GM03348 (cell line): ENCODE measurements at regions not wholly inside any gene's neighbourhood (a gene's known extent, or its start where the extent isn't known, plus 50 kb on each side); places are given as distances from the start of the nearest gene placed in this dataset.
A peak's percentile ranks its signal among the peaks of the same experiment; 100 is the strongest.

ENCODE experiments used
- DNase-seq: peaks from one replicate; pipeline ENCODE4 v3.0.0; 2012; ENCODE audit warnings: low spot score

DNA sequence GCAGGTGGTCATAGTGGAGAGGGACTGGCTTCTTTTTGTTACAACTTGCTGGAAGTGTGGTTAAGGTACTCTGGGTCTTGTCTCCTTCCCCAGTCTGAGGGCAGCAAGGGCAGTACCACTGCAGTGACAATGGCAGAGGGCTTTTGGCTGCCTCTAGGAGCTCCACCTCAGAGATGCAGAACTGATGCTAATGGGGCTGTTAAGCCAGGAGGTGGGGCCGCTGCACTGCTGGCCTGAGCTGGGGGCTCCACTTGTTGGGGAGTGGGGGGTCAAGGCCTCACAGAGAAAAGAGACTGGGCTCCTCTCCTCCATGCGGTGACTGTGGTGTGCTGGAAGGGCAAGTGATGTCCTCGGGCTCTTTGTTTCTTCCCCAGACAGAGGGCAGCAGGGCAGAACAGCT is 135.7 kb downstream of the DSEL start:
- DNase-seq = no peak

DNA sequence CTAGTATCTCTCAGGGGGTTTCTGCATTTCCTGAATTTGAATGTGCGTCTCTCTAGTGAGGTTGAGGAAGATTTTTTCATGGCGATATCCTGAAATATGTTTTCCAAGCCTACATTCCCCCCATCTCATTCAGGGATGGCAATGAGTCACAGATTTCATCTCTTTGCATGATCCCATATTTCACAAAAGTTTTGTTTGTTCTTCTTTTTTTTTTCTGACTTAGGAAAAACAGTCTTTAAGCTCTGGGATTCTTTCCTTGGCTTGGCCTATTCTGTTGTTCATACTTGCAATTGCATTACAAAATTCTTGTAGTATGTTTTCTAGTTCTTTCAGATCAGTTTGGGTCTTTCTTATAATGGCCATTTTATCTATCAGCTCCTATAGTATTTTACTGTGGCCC is 136.5 kb downstream of the DSEL start:
- DNase-seq = no peak

DNA sequence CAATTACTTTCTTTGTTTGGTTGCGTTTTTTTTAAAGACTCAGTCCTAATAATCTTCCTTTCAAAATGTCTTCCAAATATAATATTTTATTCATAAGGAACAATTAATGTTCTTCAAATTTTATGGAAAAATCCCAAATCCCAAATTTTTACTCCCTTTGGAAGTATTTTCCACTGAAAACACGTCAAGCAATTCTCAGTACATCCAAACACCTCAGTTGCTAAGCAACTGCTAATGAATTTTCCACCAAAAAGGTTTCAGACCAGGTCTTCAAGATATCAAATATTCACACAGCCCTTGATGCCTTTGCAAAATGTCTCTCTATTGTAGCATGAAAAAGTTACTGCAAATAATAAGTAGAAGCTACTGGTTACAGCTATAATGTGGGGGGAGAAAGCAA is 140.1 kb downstream of the DSEL start:
- no peak for DNase-seq

- no peak for DNase-seq
Measured at GRCh38 chr18:67373636-67374035, 142.9 kb downstream of the DSEL start.

DNA sequence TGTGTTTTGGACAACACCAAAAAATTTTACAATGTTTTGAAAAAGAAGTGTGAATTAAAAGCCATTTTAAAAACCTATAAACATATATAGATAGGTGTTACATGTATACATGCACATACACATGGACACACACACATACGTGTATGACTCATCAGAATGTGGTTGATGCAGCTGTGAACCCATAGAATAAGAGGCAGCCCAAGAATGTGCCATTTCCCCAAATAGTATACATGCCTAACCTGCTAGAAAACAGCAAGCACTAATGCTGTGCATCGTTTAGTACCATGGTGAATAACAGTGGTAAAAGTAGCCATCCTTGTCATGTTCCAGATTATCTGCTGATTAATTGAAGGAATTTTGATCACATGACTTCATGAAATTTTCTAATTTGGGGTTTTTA is 149.0 kb downstream of the DSEL start:
- DNase-seq = no peak

DNA sequence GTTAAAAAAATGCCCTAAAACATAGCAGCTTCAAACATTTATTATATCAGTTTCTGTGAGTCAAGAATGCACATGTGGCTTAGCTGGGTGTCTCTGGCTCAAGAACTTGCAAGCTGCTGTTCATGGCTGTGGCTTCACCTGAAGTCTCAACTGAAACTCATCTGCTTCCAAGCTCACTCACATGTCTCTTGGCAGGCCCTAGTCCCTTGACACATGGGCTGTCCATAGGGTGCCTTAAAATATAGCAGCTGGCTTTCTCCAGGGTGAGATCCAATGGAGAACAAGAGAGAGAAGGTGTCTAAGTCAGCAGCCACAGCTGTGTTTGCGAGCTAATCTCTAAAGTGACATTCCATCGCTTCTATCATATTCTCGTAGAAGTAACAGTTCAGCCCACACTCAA is 152.8 kb downstream of the DSEL start:
- no peak for DNase-seq

DNA sequence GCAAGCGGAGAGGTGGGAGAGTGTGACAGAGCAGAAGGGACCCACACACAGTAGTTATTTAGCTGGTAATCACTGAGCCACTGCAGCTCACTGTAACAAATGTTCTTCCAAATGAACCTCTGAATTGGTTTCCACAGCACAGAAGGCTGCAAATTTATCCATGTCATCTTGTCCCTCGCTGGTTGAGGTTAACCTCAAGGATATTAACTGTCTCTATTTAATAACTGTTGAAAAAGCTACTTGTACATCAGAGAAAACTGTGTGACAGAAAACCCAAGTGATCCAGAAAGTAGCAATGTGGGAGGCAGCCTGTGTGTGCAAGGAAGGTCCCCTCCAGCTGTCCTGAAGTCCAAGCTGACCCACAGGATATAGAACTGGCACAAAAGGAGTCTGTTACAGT is 153.6 kb downstream of the DSEL start:
- DNase-seq = no peak

- DNase-seq = peak; percentile 85
Measured at GRCh38 chr18:67359873-67360838, 156.4 kb downstream of the DSEL start.

DNA sequence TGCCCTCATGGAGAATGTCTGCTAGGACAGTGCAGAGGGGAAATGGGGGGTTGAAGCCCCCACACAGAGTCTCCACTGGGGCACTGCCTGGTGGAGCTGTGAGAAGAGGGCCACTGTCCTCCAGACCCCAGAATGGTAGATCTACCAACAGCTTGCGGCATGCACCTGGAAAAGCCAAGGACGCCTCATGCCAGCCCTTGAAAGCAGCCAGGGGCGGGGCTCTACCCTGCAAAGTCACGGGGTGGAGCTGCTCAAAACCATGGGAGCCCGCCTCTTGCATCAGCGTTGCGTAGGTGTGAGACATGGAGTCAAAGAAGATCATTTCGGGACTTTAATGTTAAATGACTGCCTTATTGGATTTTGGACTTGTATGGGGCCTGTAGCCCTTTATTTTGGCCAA is 157.6 kb downstream of the DSEL start:
- no peak for DNase-seq

DNA sequence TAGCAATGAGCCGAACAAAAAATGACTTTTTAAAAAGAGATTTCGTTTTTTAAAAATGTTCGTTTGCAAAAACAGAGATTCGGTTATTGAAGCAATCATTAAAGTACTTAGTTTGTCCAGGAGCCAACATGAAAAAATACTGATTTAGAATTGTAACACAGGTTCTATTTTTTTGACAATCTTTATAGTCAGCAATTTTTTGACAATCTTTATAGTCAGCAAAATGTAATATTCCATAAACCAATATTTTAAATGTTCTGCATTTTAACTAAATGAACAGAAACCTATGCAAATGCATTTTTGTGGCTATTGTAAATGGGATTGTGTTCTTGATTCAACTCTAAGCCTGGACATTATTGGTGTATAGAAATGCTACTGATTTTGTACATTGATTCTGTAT is 161.8 kb downstream of the DSEL start:
- DNase-seq = no peak

DNA sequence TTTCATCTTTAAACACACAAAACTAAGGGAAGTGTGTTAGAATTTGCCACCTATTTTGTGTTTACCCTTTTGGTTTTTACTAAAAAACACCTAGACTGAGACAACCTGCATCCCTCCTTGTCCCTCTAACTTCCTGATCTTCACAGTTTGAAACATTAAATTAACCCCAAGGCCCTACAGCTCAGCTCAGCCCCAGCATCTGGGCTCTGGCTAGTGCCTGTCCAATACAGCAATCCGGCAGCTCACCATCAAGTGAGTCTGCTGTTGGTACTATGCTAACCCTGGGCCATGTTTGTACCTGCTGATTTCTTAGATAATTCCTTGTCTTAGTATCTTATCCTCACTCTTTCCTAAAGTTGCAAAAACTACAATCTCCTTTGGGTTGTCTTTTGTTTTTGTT is 162.4 kb downstream of the DSEL start:
- DNase-seq = no peak

DNA sequence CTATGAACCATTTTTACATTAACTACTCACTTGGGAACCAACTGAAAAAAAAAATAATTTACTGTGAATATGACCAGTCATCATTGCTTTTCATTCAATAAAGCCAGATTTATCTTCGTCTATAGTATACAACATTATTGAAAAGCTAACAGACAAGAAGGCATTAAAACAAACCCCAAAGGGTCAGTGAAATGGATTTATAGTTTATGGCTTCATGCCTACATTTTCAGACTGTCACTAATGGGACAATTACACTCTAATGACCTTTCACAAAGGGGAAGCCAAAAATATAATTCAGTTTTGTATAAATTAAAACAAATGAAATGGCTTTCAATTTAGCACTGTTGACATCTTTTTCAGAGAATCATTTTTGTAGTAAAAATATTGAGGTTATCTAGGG is 169.1 kb downstream of the DSEL start:
- DNase-seq = no peak

GRCh38 chr18:67342159-67342558 is 174.4 kb downstream of the DSEL start:
- no peak for DNase-seq

- DNase-seq = no peak
Measured at GRCh38 chr18:67337696-67338095, 178.8 kb downstream of the DSEL start.

- DNase-seq = no peak
Measured at GRCh38 chr18:67331857-67332256, 184.7 kb downstream of the DSEL start.

- no peak for DNase-seq
Measured at GRCh38 chr18:67319109-67319508, 197.4 kb downstream of the DSEL start.

- peak; percentile 35 for DNase-seq
Measured at GRCh38 chr18:67318651-67319050, 197.9 kb downstream of the DSEL start.

GRCh38 chr18:67310826-67311225 is 205.7 kb downstream of the DSEL start:
- DNase-seq = peak; percentile 42

GRCh38 chr18:67308819-67309218 is 207.7 kb downstream of the DSEL start:
- no peak for DNase-seq

DNA sequence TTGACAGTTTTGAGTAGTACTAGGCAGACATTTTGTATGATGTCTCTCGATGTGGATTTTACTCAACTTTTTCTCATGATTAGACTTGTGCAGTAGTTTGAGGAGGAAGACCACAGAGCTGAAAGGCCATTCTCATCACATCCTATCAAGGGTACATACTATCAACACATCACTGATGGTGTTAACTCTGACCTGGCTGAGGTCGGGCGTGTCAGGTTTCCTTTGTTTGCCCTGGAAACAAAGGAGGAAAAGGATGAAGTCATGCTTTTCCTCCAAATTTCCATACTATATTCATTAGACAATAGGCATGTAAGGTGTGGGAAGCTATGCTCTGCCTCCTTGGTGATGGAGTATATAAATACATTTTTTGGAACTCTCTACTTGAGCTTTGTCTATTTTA is 211.1 kb downstream of the DSEL start:
- no peak for DNase-seq

- DNase-seq = peak; percentile 6
Measured at GRCh38 chr18:67302043-67302442, 214.5 kb downstream of the DSEL start.

DNA sequence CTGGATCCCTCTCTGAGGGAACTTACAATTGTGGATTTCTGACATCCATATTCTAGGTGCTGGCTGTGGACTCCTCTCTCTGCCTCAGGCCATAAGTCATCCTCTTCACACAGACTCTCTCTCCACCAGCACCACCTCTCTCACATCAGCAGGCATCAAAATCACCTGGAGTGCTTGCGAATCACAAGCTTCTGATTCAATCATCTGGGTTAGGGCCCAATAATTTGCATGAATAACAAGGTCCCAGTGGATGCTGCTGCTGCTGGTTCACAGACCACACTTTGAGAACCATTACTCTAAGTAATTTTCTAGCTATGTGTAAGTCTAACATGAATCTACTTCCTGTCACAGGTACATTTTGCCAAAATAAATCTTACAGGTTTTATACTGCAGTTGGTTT is 214.9 kb downstream of the DSEL start:
- no peak for DNase-seq

- DNase-seq = no peak
Measured at GRCh38 chr18:67300498-67300897, 216.0 kb downstream of the DSEL start.

DNA sequence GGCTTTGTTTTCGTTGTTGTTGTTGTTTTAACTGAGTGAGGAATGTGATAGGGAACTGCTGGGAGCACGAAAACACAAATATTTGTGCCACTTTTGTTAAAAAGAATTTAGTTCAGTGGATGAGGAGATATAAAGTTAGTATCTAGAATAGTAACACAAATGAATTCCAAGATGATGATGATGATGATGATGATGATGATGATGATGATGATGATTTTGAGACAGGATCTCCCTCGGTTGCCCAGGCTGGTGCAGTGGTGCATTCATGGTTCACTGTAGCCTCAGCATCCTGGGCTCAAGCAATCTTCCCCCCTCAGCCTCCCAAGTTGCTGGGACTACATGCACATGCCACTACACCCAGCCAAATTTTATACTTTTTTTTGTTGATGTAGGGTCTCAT is 223.7 kb downstream of the DSEL start:
- DNase-seq = no peak
